HG03159 (cell line): ENCODE measurements at regions not wholly inside any gene's neighbourhood (a gene's known extent, or its start where the extent isn't known, plus 50 kb on each side); places are given as distances from the start of the nearest gene placed in this dataset.
"Not testable (repeated sequence)": the region's sequence is repeated elsewhere in the genome, so short reads cannot be mapped to it uniquely, and the experiment has no call there.

Experiments used
- ATAC-seq: cut with Tn5 transposase; IDR thresholded peaks from one replicate; pipeline ENCODE4 v1.9.1; 2021; ENCODE audit warnings: mild to moderate bottlenecking, moderate library complexity; ENCODE audit not compliant: unreplicated experiment

- ATAC-seq: no peak
These were observed 51.3 kb upstream of the BOD1 start for GRCh38 chr5:173667702-173668101.

- ATAC-seq: no peak
These were observed 51.9 kb upstream of the BOD1 start for GRCh38 chr5:173668245-173668800.

GRCh38 chr5:173668910-173669309 lies 52.5 kb upstream of the BOD1 start:
- no peak for ATAC-seq

- ATAC-seq: no peak
These were observed 53.0 kb upstream of the BOD1 start for GRCh38 chr5:173669483-173669882.

- ATAC-seq: no peak
These were observed 53.7 kb upstream of the BOD1 start for GRCh38 chr5:173670130-173670651.

GRCh38 chr5:173670791-173671120 lies 54.3 kb upstream of the BOD1 start:
- no peak for ATAC-seq

GRCh38 chr5:173671121-173671949 lies 54.9 kb upstream of the BOD1 start:
- no peak for ATAC-seq

- no peak for ATAC-seq
These were observed 55.7 kb upstream of the BOD1 start for GRCh38 chr5:173672166-173672565.

- ATAC-seq: no peak
These were observed 56.4 kb upstream of the BOD1 start for GRCh38 chr5:173672891-173673290.

- no peak for ATAC-seq
These were observed 57.0 kb upstream of the BOD1 start for GRCh38 chr5:173673295-173674101.

- ATAC-seq: no peak
These were observed 59.0 kb upstream of the BOD1 start for GRCh38 chr5:173675287-173675996.

- ATAC-seq: no peak
These were observed 59.9 kb upstream of the BOD1 start for GRCh38 chr5:173676375-173676774.

- ATAC-seq: no peak
These were observed 60.7 kb upstream of the BOD1 start for GRCh38 chr5:173677125-173677672.

- ATAC-seq: peak; percentile 68
These were observed 63.6 kb upstream of the BOD1 start for GRCh38 chr5:173679909-173680630.

- ATAC-seq: peak; percentile 78
These were observed 64.3 kb upstream of the BOD1 start for GRCh38 chr5:173680660-173681242.

- ATAC-seq: no peak
These were observed 65.9 kb upstream of the BOD1 start for GRCh38 chr5:173682313-173682712.

- ATAC-seq: not testable (repeated sequence)
These were observed 68.1 kb upstream of the BOD1 start for GRCh38 chr5:173684535-173684934.

- no peak for ATAC-seq
These were observed 70.5 kb upstream of the BOD1 start for GRCh38 chr5:173686950-173687349.

GRCh38 chr5:173688703-173689102 lies 72.3 kb upstream of the BOD1 start:
- ATAC-seq: no peak
